NCI-H2196 (cell line): ENCODE measurements at regions not wholly inside any gene's neighbourhood (a gene's known extent, or its start where the extent isn't known, plus 50 kb on each side); places are given as distances from the start of the nearest gene placed in this dataset.

ENCODE experiments used
- DNase-seq: peaks from one replicate; lab custom pipeline; 2025; ENCODE audit not compliant: unreplicated experiment; lab: John Stamatoyannopoulos, UW

- DNase-seq = no peak
These were observed 107.7 kb downstream of the SIPA1L2 start for GRCh38 chr1:232522189-232522588.

GRCh38 chr1:232521660-232522059 is 108.3 kb downstream of the SIPA1L2 start:
- DNase-seq = no peak

- DNase-seq = peak; percentile 56
These were observed 110.7 kb downstream of the SIPA1L2 start for GRCh38 chr1:232519186-232519585.

- DNase-seq = no peak
These were observed 111.6 kb downstream of the SIPA1L2 start for GRCh38 chr1:232518349-232518748.

- no peak for DNase-seq
These were observed 112.7 kb downstream of the SIPA1L2 start for GRCh38 chr1:232517204-232517603.

GRCh38 chr1:232515706-232516105 is 114.2 kb downstream of the SIPA1L2 start:
- no peak for DNase-seq

GRCh38 chr1:232512712-232513111 is 117.2 kb downstream of the SIPA1L2 start:
- DNase-seq = no peak

- DNase-seq = no peak
These were observed 118.8 kb downstream of the SIPA1L2 start for GRCh38 chr1:232511172-232511571.

GRCh38 chr1:232510367-232511110 is 119.4 kb downstream of the SIPA1L2 start:
- DNase-seq = no peak

- no peak for DNase-seq
These were observed 120.4 kb downstream of the SIPA1L2 start for GRCh38 chr1:232509570-232509969.

GRCh38 chr1:232508130-232508701 is 121.7 kb downstream of the SIPA1L2 start:
- DNase-seq = no peak

GRCh38 chr1:232507571-232507970 is 122.4 kb downstream of the SIPA1L2 start:
- no peak for DNase-seq

GRCh38 chr1:232505884-232506283 is 124.0 kb downstream of the SIPA1L2 start:
- DNase-seq = no peak

- no peak for DNase-seq
These were observed 125.3 kb downstream of the SIPA1L2 start for GRCh38 chr1:232504651-232505050.

- DNase-seq = no peak
These were observed 126.4 kb downstream of the SIPA1L2 start for GRCh38 chr1:232503497-232503896.

- DNase-seq = no peak
These were observed 128.1 kb downstream of the SIPA1L2 start for GRCh38 chr1:232501854-232502253.

GRCh38 chr1:232499188-232499587 is 130.7 kb downstream of the SIPA1L2 start:
- DNase-seq = no peak

- DNase-seq = no peak
These were observed 136.1 kb downstream of the SIPA1L2 start for GRCh38 chr1:232493869-232494268.

GRCh38 chr1:232489256-232489655 is 140.7 kb downstream of the SIPA1L2 start:
- DNase-seq = no peak

- DNase-seq = no peak
These were observed 142.7 kb downstream of the SIPA1L2 start for GRCh38 chr1:232487236-232487635.

- no peak for DNase-seq
These were observed 143.3 kb downstream of the SIPA1L2 start for GRCh38 chr1:232486454-232487207.

GRCh38 chr1:232486006-232486405 is 143.9 kb downstream of the SIPA1L2 start:
- no peak for DNase-seq
